ENCODE measurements at regions not wholly inside any gene's neighbourhood (a gene's known extent, or its start where the extent isn't known, plus 50 kb on each side); places are given as distances from the start of the nearest gene placed in this dataset.

GRCh38 chrX:134167591-134168203 lies 69.3 kb upstream of the CCDC160 start:
- Histone ChIP-seq H3K4me3 (IDR thresholded peaks at IDR 0.05; ENCODE audit: insufficient read depth, low read depth, low read length) (no peak overlapping the region), H3K36me3 (ENCODE audit: insufficient read depth) (no peaks in the 10 kb centered on the region), H3K79me2 (ENCODE audit: insufficient read depth, low read depth) (no peaks in the 10 kb centered on the region), H3K27me3 (ENCODE audit: insufficient read depth, low read depth) (no peaks in the 10 kb centered on the region), H3K4me1 (ENCODE audit: low read depth, poor library complexity, severe bottlenecking) (no peaks in the 10 kb centered on the region), H4K20me1 (ENCODE audit: insufficient read depth) (no peaks in the 10 kb centered on the region), H3K9ac (no peak overlapping the region), H2AFZ (ENCODE audit: low read depth) (no peak overlapping the region), H3K4me2 (no peak overlapping the region), H3K27ac (no peak overlapping the region)
- TF ChIP-seq CTCF (conservative IDR thresholded peaks at IDR 0.05; ENCODE audit: low read depth, low read length) = no peak

- H3K9ac ChIP-seq = no peak overlapping the region
- no peak overlapping the region for H3K27ac ChIP-seq
Measured at GRCh38 chrX:134171661-134172587, 65.1 kb upstream of the CCDC160 start.

GRCh38 chrX:134172588-134173259 lies 64.3 kb upstream of the CCDC160 start:
- Histone ChIP-seq H3K79me2 (ENCODE audit: insufficient read depth, low read depth) (no peaks in the 10 kb centered on the region), H4K20me1 (ENCODE audit: insufficient read depth) (no peaks in the 10 kb centered on the region), H2AFZ (ENCODE audit: low read depth) (peak overlapping the region; percentile 59; the same call in 1 of the 2 replicates), H3K4me2 (peak overlapping the region; percentile 36), H3K4me3 (IDR thresholded peaks at IDR 0.05; ENCODE audit: insufficient read depth, low read depth, low read length) (no peak overlapping the region), H3K4me1 (ENCODE audit: low read depth, poor library complexity, severe bottlenecking) (no peaks in the 10 kb centered on the region), H3K36me3 (ENCODE audit: insufficient read depth) (no peaks in the 10 kb centered on the region), H3K9ac (no peak overlapping the region), H3K27me3 (ENCODE audit: insufficient read depth, low read depth) (no peaks in the 10 kb centered on the region), H3K27ac (no peak overlapping the region)
- no peak for TF ChIP-seq CTCF (conservative IDR thresholded peaks at IDR 0.05; ENCODE audit: low read depth, low read length)

More at GRCh38 chrX:134171661-134172587, 65.1 kb upstream of the CCDC160 start:
- no peaks in the 10 kb centered on the region for H3K36me3 ChIP-seq (ENCODE audit: insufficient read depth)
- no peak overlapping the region for H2AFZ ChIP-seq (ENCODE audit: low read depth)
- no peak overlapping the region for H3K4me2 ChIP-seq
- no peak for TF ChIP-seq CTCF (conservative IDR thresholded peaks at IDR 0.05; ENCODE audit: low read depth, low read length)
- no peaks in the 10 kb centered on the region for H3K79me2 ChIP-seq (ENCODE audit: insufficient read depth, low read depth)
- no peaks in the 10 kb centered on the region for H3K4me1 ChIP-seq (ENCODE audit: low read depth, poor library complexity, severe bottlenecking)
- H3K4me3 ChIP-seq (IDR thresholded peaks at IDR 0.05; ENCODE audit: insufficient read depth, low read depth, low read length) = no peak overlapping the region
- no peaks in the 10 kb centered on the region for H3K27me3 ChIP-seq (ENCODE audit: insufficient read depth, low read depth)
- no peaks in the 10 kb centered on the region for H4K20me1 ChIP-seq (ENCODE audit: insufficient read depth)

- H4K20me1 ChIP-seq (ENCODE audit: insufficient read depth) = no peaks in the 10 kb centered on the region
- no peaks in the 10 kb centered on the region for H3K4me1 ChIP-seq (ENCODE audit: low read depth, poor library complexity, severe bottlenecking)
- no peak overlapping the region for H3K9ac ChIP-seq
- H3K4me2 ChIP-seq = no peak overlapping the region
- TF ChIP-seq CTCF (conservative IDR thresholded peaks at IDR 0.05; ENCODE audit: low read depth, low read length) = no peak
- H3K4me3 ChIP-seq (IDR thresholded peaks at IDR 0.05; ENCODE audit: insufficient read depth, low read depth, low read length) = no peak overlapping the region
- H3K27me3 ChIP-seq (ENCODE audit: insufficient read depth, low read depth) = no peaks in the 10 kb centered on the region
- no peak overlapping the region for H3K27ac ChIP-seq
- no peaks in the 10 kb centered on the region for H3K36me3 ChIP-seq (ENCODE audit: insufficient read depth)
- no peak overlapping the region for H2AFZ ChIP-seq (ENCODE audit: low read depth)
- no peaks in the 10 kb centered on the region for H3K79me2 ChIP-seq (ENCODE audit: insufficient read depth, low read depth)
Measured at GRCh38 chrX:134173541-134174272, 63.3 kb upstream of the CCDC160 start.

All from KMS-11 (cell line).